Neural cell (in vitro differentiated cells): ENCODE measurements at regions not wholly inside any gene's neighbourhood (a gene's known extent, or its start where the extent isn't known, plus 50 kb on each side); places are given as distances from the start of the nearest gene placed in this dataset.

Experiments used
- CTCF ChIP-seq: fragments of 450-650 bp; IDR thresholded peaks from 2 replicates; pipeline ENCODE4 v1.5.1; 2014; ENCODE audit warnings: antibody characterized with exemption, mild to moderate bottlenecking, moderate library complexity; ENCODE audit not compliant: poor library complexity, severe bottlenecking
- EP300 ChIP-seq: fragments of 450-650 bp; conservative IDR thresholded peaks from 2 replicates; pipeline ENCODE4 v1.6.1; 2014; ENCODE audit warnings: antibody characterized with exemption, mild to moderate bottlenecking, moderate library complexity; ENCODE audit not compliant: poor library complexity, severe bottlenecking
- EZH2 ChIP-seq: fragments of 200-600, 300-800 bp; shearing (Covaris generic), sonication (generic); IDR thresholded peaks from 2 replicates; pipeline ENCODE4 v1.6.1; 2014; ENCODE audit warnings: antibody characterized with exemption, low read length, borderline replicate concordance, mild to moderate bottlenecking; ENCODE audit not compliant: insufficient read depth, poor library complexity, severe bottlenecking
- MXI1 ChIP-seq: fragments of 450-650 bp; conservative IDR thresholded peaks from 2 replicates; pipeline ENCODE4 v1.6.1; 2014; ENCODE audit warnings: antibody characterized with exemption, mild to moderate bottlenecking; ENCODE audit not compliant: poor library complexity, severe bottlenecking
- POLR2AphosphoS5 ChIP-seq: IDR thresholded peaks from 2 replicates; pipeline ENCODE4 v1.6.1; 2012
- SMC3 ChIP-seq: fragments of 450-650 bp; conservative IDR thresholded peaks from 2 replicates; pipeline ENCODE4 v1.6.1; 2014; ENCODE audit warnings: antibody characterized with exemption, mild to moderate bottlenecking, moderate library complexity; ENCODE audit not compliant: poor library complexity
- TAF1 ChIP-seq: IDR thresholded peaks from 2 replicates; pipeline ENCODE4 v1.6.1; 2012; ENCODE audit warnings: low read depth

GRCh38 chr2:138107288-138107687, 143.0 kb downstream of the HNMT start:
- TF ChIP-seq CTCF, result no peak
- TF ChIP-seq POLR2AphosphoS5, result no peak
- no peak for TF ChIP-seq TAF1
- no peak for TF ChIP-seq SMC3
- no peak for TF ChIP-seq EZH2
- no peak for TF ChIP-seq EP300
- no peak for TF ChIP-seq MXI1
